Neutrophil (primary cell): ENCODE measurements at regions not wholly inside any gene's neighbourhood (a gene's known extent, or its start where the extent isn't known, plus 50 kb on each side); places are given as distances from the start of the nearest gene placed in this dataset.

ENCODE experiments used
- H3K27ac ChIP-seq: fragments of 200-600 bp; sonication (generic); 2 replicates; pipeline ENCODE4 v1.5.1; 2016; ENCODE audit warnings: mild to moderate bottlenecking, moderate library complexity
- H3K27me3 ChIP-seq: fragments of 200-600 bp; sonication (generic); 2 replicates; pipeline ENCODE4 v1.6.0; 2016; ENCODE audit warnings: mild to moderate bottlenecking
- H3K36me3 ChIP-seq: fragments of 200-600 bp; sonication (generic); 2 replicates; pipeline ENCODE4 v1.5.1; 2017
- H3K4me1 ChIP-seq, 2 experiments: fragments of 200-600 bp in 1 of 2; sonication (generic) in 1 of 2; 1 replicate in 1 of 2; 2 replicates in 1 of 2; pipeline versions ENCODE4 v1.5.1 to v1.6.1; 2013 to 2016; ENCODE audit warnings: low read depth in 1 of 2, low read length in 1 of 2, mild to moderate bottlenecking in 1 of 2, moderate library complexity in 1 of 2; ENCODE audit not compliant: control insufficient read depth in 1 of 2, insufficient read depth in 1 of 2
- H3K4me3 ChIP-seq, 2 experiments: fragments of 200-600 bp in 1 of 2; sonication (generic) in 1 of 2; 1 replicate in 1 of 2; 2 replicates in 1 of 2; pipeline ENCODE4 v1.5.1; 2013 to 2016; ENCODE audit warnings: low read depth in 1 of 2, low read length in 1 of 2, mild to moderate bottlenecking in 1 of 2, moderate library complexity in 1 of 2
- H3K9me3 ChIP-seq: fragments of 200-600 bp; sonication (generic); 2 replicates; pipeline ENCODE4 v1.5.1; 2016
- TF ChIP-seq, protein P1 (sequence below): fragments of 200-600 bp; sonication (generic); IDR thresholded peaks from 2 replicates; pipeline ENCODE4 v1.5.1; 2016; ENCODE audit warnings: antibody characterized with exemption

DNA sequence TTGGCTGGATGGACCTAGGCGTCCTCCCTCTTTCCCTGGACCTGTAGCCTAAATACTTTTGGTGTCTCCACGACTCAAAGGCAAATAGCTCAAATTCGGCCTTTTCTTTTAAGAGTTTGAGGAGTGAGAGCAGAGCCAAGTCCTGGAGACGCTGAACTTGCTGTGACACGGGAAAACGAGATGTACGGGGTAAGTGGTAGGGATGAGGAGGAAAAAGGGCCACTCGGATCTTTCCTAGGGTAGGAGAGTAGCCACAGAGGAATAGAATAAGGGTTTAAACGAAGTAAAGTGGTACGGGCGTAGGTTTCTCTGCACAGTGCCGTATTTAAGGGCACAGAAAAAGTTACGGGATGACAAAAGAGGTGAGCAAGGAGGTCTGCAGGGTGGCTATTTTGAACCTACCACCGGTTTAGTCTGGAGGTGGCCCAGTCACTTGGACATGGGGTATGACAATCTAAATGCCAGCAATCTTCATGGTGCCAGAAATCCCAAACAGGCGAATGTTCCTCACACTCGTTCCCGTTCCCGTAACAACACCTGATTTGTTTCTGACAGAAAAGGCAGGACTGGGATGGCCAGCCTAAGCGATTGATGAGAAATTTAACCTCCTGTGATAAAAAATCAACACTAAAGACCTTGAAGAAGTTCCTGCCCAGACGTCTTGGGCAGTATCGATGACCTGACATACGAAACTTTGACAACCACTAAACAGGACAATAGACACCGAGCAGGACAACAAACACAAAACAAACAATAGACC lies 149.3 kb downstream of the TRIM27 start:
- H3K27ac ChIP-seq: no peak overlapping the region
- H3K36me3 ChIP-seq: no peaks in the 10 kb centered on the region
- no peak overlapping the region for H3K4me3 ChIP-seq
- TF ChIP-seq, protein P1, sequence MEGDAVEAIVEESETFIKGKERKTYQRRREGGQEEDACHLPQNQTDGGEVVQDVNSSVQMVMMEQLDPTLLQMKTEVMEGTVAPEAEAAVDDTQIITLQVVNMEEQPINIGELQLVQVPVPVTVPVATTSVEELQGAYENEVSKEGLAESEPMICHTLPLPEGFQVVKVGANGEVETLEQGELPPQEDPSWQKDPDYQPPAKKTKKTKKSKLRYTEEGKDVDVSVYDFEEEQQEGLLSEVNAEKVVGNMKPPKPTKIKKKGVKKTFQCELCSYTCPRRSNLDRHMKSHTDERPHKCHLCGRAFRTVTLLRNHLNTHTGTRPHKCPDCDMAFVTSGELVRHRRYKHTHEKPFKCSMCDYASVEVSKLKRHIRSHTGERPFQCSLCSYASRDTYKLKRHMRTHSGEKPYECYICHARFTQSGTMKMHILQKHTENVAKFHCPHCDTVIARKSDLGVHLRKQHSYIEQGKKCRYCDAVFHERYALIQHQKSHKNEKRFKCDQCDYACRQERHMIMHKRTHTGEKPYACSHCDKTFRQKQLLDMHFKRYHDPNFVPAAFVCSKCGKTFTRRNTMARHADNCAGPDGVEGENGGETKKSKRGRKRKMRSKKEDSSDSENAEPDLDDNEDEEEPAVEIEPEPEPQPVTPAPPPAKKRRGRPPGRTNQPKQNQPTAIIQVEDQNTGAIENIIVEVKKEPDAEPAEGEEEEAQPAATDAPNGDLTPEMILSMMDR: no peak
- no peaks in the 10 kb centered on the region for H3K9me3 ChIP-seq
- no peaks in the 10 kb centered on the region for H3K4me1 ChIP-seq
- H3K27me3 ChIP-seq: peaks cover 100% of the 10 kb centered on the region

DNA sequence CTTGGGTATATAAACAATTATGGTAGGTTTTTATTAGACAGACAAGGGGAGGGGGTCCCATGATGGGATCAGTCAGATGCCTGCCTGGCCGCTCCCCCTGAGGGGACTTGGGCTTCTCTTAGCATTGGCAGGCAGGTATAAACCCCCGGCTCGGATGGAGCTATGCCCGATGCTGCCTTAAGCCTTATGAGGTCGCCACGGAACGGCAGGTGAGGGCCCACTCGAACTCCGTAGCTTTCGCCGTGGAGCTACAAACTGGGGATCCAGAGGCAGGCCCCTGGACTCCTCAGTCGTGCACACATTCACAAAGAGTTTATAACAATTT lies 148.8 kb downstream of the TRIM27 start:
- no peaks in the 10 kb centered on the region for H3K9me3 ChIP-seq
- H3K36me3 ChIP-seq: no peaks in the 10 kb centered on the region
- no peak overlapping the region for H3K27ac ChIP-seq
- H3K4me1 ChIP-seq: no peaks in the 10 kb centered on the region
- peaks cover 100% of the 10 kb centered on the region for H3K27me3 ChIP-seq
- no peak overlapping the region for H3K4me3 ChIP-seq
- TF ChIP-seq, protein P1: no peak

DNA sequence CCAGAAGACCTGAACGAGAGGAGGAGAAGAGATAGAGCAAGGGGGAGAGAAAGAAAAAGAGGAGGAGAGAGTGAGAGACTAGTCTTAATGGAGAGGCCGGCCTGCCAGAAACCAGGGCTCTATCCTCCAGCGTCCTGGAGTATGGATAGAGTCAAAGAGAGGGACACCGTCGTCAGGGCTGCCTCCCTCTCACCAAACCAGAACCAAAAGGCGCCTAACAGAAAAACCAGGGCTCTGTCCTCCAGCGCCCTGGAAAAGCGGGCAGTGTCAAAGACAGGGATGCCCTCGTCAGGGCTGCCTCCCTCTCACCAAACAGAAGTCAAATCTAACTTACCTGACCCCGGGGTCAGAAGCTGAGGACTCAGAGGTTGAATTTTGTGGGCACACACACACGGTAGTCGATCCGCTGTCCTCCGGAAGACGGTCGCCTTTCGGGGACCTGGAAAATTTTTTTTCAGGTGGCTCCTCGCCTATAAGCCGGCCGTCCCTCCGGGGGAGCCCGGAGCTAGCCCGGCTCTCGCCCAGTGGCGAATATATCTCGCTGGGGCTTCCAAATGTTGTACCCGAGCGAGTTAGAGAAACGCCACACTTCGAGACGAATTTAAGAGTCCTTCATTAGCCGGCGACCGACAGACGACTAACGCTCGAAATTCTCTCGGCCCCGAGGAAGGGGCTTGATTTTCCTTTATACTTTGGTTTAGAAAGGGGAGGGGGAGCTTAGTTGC lies 148.2 kb downstream of the TRIM27 start:
- H3K4me1 ChIP-seq: no peaks in the 10 kb centered on the region
- peaks cover 100% of the 10 kb centered on the region for H3K27me3 ChIP-seq
- TF ChIP-seq, protein P1: no peak
- no peak overlapping the region for H3K27ac ChIP-seq
- H3K4me3 ChIP-seq: no peak overlapping the region
- H3K9me3 ChIP-seq: no peaks in the 10 kb centered on the region
- no peaks in the 10 kb centered on the region for H3K36me3 ChIP-seq

DNA sequence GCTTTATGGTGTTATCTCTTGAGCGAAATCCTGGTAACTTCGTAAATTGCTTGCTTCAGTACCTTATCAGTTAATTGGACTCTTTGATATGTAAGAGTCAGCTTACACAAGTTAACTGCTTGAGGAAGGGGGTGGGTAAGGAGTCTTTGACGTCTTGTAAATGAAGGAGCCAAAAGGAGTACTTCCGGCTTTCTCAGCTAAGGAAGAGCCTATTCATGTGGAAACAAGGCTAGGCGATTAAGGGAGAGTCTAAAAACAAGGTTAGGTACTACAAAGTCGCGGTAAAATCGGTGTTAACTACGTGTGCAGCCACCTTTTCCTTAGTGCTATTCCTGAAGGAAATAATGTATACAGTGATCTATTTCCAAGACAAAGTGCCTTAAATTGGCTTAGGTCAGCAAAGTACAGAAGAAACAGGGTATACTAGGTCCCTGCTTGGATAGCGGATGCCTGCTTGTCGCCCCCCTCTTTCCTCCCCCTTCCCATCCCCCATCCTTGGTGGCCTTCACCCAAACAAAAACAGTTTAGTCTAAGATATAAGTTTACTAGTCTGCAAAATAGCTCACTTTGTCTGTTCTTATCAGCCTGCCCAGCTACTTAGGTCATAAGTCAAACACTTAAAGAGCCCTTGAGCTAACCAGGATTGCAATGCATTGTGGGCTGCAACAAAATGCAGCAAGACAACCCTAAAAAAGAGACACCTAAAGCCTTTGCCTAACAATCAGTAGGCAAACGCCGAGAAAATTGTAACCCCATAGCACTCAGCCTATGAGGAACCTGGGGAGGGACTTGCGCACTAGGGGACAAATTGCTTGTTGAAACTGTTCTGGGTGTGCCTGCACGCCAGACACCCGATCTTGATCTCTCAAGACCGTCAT lies 147.3 kb downstream of the TRIM27 start:
- Histone ChIP-seq H3K4me3 (no peak overlapping the region), H3K36me3 (no peaks in the 10 kb centered on the region), H3K9me3 (no peaks in the 10 kb centered on the region), H3K4me1 (no peaks in the 10 kb centered on the region), H3K27me3 (peaks cover 100% of the 10 kb centered on the region), H3K27ac (no peak overlapping the region)
- TF ChIP-seq, protein P1: no peak

DNA sequence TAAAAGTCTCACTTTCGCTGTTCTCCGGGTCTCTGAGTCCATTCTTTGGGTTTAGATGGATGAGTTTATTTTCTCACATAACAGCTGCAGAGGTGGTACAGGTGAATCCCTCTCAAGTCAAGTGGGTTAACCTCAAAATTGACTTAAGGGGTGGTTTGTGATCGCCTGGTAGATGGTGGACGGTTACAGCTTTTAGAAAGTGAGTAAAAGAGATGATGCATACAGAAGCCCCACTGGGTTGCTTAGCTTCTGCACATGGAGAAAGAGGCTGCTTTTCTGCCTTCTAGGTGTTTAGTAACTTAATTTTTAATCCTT lies 146.7 kb downstream of the TRIM27 start:
- H3K4me1 ChIP-seq: no peaks in the 10 kb centered on the region
- TF ChIP-seq, protein P1: no peak
- no peaks in the 10 kb centered on the region for H3K9me3 ChIP-seq
- no peak overlapping the region for H3K4me3 ChIP-seq
- H3K27me3 ChIP-seq: peaks cover 100% of the 10 kb centered on the region
- H3K36me3 ChIP-seq: no peaks in the 10 kb centered on the region
- H3K27ac ChIP-seq: no peak overlapping the region
